MM.1S (cell line): ENCODE measurements at regions not wholly inside any gene's neighbourhood (a gene's known extent, or its start where the extent isn't known, plus 50 kb on each side); places are given as distances from the start of the nearest gene placed in this dataset.

Experiments used
- DNase-seq: peaks from one replicate; pipeline ENCODE4 v3.0.0-alpha.2; 2015
- H2AFZ ChIP-seq: fragments of 300-600 bp; sonication (generic); 2 replicates; pipeline ENCODE4 v1.6.0; 2016; ENCODE audit warnings: antibody characterized with exemption, low read length
- H3F3A ChIP-seq: fragments of 300-600 bp; sonication (generic); 2 replicates; pipeline ENCODE4 v1.6.1; 2016; ENCODE audit warnings: mild to moderate bottlenecking, antibody characterized with exemption, low read length, moderate library complexity, mixed read lengths; ENCODE audit not compliant: insufficient read depth
- H3K27ac ChIP-seq: fragments of 300-600 bp; sonication (generic); 2 replicates; pipeline ENCODE4 v1.5.1; 2016; ENCODE audit warnings: mild to moderate bottlenecking, low read length
- H3K27me3 ChIP-seq: fragments of 300-600 bp; sonication (generic); replicated peaks from 2 replicates; pipeline ENCODE4 v1.6.0; 2016; ENCODE audit warnings: low read length; ENCODE audit not compliant: insufficient read depth
- H3K36me3 ChIP-seq: fragments of 300-600 bp; sonication (generic); replicated peaks from 2 replicates; pipeline ENCODE4 v1.6.1; 2016; ENCODE audit warnings: mild to moderate bottlenecking, low read length, mixed read lengths; ENCODE audit not compliant: insufficient read depth
- H3K4me1 ChIP-seq: fragments of 300-600 bp; sonication (generic); 2 replicates; pipeline ENCODE4 v1.6.1; 2016; ENCODE audit warnings: low read length, mixed read lengths
- H3K4me2 ChIP-seq: fragments of 300-600 bp; sonication (generic); 2 replicates; pipeline ENCODE4 v1.6.0; 2016; ENCODE audit warnings: low read depth, low read length
- H3K4me3 ChIP-seq: fragments of 300-600 bp; sonication (generic); 2 replicates; pipeline ENCODE4 v1.5.1; 2016; ENCODE audit warnings: low read length, mixed read lengths
- H3K79me2 ChIP-seq: fragments of 300-600 bp; sonication (generic); 2 replicates; pipeline ENCODE4 v1.6.1; 2016; ENCODE audit warnings: mixed run types, low read length, mixed read lengths
- H3K9ac ChIP-seq: fragments of 300-600 bp; sonication (generic); 2 replicates; pipeline ENCODE4 v1.6.1; 2016; ENCODE audit warnings: low read length, mixed read lengths
- H3K9me2 ChIP-seq: fragments of 300-600 bp; sonication (generic); replicated peaks from 2 replicates; pipeline ENCODE4 v1.6.1; 2016; ENCODE audit warnings: mild to moderate bottlenecking, low read length, mixed read lengths; ENCODE audit not compliant: insufficient read depth
- H3K9me3 ChIP-seq: fragments of 300-600 bp; sonication (generic); replicated peaks from 2 replicates; pipeline ENCODE4 v1.6.1; 2016; ENCODE audit warnings: mild to moderate bottlenecking, low read length, mixed read lengths; ENCODE audit not compliant: insufficient read depth
- H4K20me1 ChIP-seq: fragments of 300-600 bp; sonication (generic); 2 replicates; pipeline ENCODE4 v1.6.1; 2016; ENCODE audit warnings: mild to moderate bottlenecking, low read length, moderate library complexity, mixed read lengths; ENCODE audit not compliant: insufficient read depth
- EZH2 ChIP-seq: fragments of 300-600 bp; sonication (generic); optimal IDR thresholded peaks from 2 replicates; pipeline ENCODE3; 2017; ENCODE audit warnings: low read depth, mild to moderate bottlenecking, antibody characterized with exemption, low read length, mixed read lengths
- EZH2phosphoT487 ChIP-seq: fragments of 300-600 bp; sonication (generic); IDR thresholded peaks from 2 replicates; pipeline ENCODE4 v1.6.1; 2018; ENCODE audit warnings: antibody characterized with exemption, low read length
- TF ChIP-seq, protein P1 (sequence below): fragments of 300-600 bp; sonication (generic); IDR thresholded peaks from 2 replicates; pipeline ENCODE4 v1.5.1; 2016; ENCODE audit warnings: antibody characterized with exemption, low read length, mixed read lengths

- no peaks in the 10 kb centered on the region for H3K36me3 ChIP-seq
- peak overlapping the region; percentile 85; the same call in 1 of the 2 replicates for H3K4me2 ChIP-seq
- no peaks in the 10 kb centered on the region for H4K20me1 ChIP-seq
- H3K4me1 ChIP-seq: 0 out of 2 replicates have a peak, but pooled peaks cover 5% of the 10 kb centered on the region
- no peaks in the 10 kb centered on the region for H3K79me2 ChIP-seq
- no peak overlapping the region for H2AFZ ChIP-seq
- no peaks in the 10 kb centered on the region for H3K9me3 ChIP-seq
- H3K9me2 ChIP-seq: no peaks in the 10 kb centered on the region
- H3F3A ChIP-seq: no peaks in the 10 kb centered on the region
- no peak overlapping the region for H3K4me3 ChIP-seq
- TF ChIP-seq, protein P1, sequence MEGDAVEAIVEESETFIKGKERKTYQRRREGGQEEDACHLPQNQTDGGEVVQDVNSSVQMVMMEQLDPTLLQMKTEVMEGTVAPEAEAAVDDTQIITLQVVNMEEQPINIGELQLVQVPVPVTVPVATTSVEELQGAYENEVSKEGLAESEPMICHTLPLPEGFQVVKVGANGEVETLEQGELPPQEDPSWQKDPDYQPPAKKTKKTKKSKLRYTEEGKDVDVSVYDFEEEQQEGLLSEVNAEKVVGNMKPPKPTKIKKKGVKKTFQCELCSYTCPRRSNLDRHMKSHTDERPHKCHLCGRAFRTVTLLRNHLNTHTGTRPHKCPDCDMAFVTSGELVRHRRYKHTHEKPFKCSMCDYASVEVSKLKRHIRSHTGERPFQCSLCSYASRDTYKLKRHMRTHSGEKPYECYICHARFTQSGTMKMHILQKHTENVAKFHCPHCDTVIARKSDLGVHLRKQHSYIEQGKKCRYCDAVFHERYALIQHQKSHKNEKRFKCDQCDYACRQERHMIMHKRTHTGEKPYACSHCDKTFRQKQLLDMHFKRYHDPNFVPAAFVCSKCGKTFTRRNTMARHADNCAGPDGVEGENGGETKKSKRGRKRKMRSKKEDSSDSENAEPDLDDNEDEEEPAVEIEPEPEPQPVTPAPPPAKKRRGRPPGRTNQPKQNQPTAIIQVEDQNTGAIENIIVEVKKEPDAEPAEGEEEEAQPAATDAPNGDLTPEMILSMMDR: no peak
- TF ChIP-seq EZH2phosphoT487 (no peak), EZH2 (no peak)
- no peak overlapping the region for H3K9ac ChIP-seq
- no peaks in the 10 kb centered on the region for H3K27me3 ChIP-seq
- no peak overlapping the region for H3K27ac ChIP-seq
- no peak for DNase-seq
These were observed 179.8 kb downstream of the FOXA2 start for GRCh38 chr20:22404419-22405170.

DNA sequence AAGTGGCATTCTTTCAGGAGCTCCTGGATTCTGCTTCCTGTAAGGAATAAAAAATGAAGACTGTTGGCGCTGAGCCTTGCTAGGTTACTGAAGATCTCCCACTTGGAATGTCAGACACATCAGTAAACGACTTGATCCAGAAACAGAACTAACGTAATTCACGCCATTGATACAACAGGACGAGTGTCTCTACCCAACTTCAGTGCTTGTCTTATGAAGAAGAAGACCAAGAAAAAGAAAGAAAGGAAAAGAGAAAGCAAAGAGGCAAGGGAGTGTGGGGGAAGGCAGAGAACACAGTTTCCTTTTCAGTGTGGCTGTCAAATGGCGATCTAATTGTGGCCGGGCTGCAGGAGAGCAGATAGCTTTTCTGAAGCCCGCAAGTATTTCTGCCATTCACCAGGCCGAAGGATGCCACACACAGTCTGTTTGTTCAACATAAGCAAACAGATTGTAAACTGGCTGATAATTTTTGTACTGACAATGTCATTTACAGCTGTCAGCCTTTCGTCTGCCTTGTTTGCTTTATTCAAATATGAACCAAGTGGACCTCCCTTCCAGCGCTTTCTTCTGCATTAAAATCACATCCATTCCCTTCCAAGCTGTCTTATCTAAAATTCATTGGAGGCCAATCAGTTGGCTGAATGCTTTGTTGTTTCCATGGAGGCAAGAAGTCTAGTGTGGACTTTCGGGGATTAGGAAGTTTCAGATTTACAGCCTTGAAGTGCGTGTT, 180.6 kb downstream of the FOXA2 start:
- no peaks in the 10 kb centered on the region for H3K27me3 ChIP-seq
- H3K9ac ChIP-seq: peak overlapping the region; percentile 34
- H2AFZ ChIP-seq: peak overlapping the region; percentile 92
- no peaks in the 10 kb centered on the region for H3K9me2 ChIP-seq
- H3K4me3 ChIP-seq: peak overlapping the region; percentile 63
- H3K36me3 ChIP-seq: no peaks in the 10 kb centered on the region
- no peak for TF ChIP-seq EZH2phosphoT487
- TF ChIP-seq, protein P1: no peak
- no peak for TF ChIP-seq EZH2
- H3K27ac ChIP-seq: peak overlapping the region; percentile 44; the same call in 1 of the 2 replicates
- peak; percentile 55 for DNase-seq
- no peaks in the 10 kb centered on the region for H3F3A ChIP-seq
- peak overlapping the region; percentile 85 for H3K4me2 ChIP-seq
- H4K20me1 ChIP-seq: no peaks in the 10 kb centered on the region
- H3K9me3 ChIP-seq: no peaks in the 10 kb centered on the region
- H3K4me1 ChIP-seq: 0 out of 2 replicates have a peak, but pooled peaks cover 5% of the 10 kb centered on the region
- no peaks in the 10 kb centered on the region for H3K79me2 ChIP-seq

GRCh38 chr20:22403022-22403631, 181.2 kb downstream of the FOXA2 start:
- peak overlapping the region; percentile 63 for H3K4me3 ChIP-seq
- H3K79me2 ChIP-seq: no peaks in the 10 kb centered on the region
- peak; percentile 21 for DNase-seq
- 0 out of 2 replicates have a peak, but pooled peaks cover 5% of the 10 kb centered on the region for H3K4me1 ChIP-seq
- no peaks in the 10 kb centered on the region for H3K27me3 ChIP-seq
- peak overlapping the region; percentile 44; the same call in 1 of the 2 replicates for H3K27ac ChIP-seq
- H3K9ac ChIP-seq: peak overlapping the region; percentile 34
- peak overlapping the region; percentile 92 for H2AFZ ChIP-seq
- TF ChIP-seq EZH2 (no peak), EZH2phosphoT487 (no peak)
- TF ChIP-seq, protein P1: no peak
- no peaks in the 10 kb centered on the region for H3F3A ChIP-seq
- no peaks in the 10 kb centered on the region for H3K9me3 ChIP-seq
- H3K9me2 ChIP-seq: no peaks in the 10 kb centered on the region
- no peaks in the 10 kb centered on the region for H4K20me1 ChIP-seq
- peak overlapping the region; percentile 85 for H3K4me2 ChIP-seq
- no peaks in the 10 kb centered on the region for H3K36me3 ChIP-seq
